ENCODE measurements at regions not wholly inside any gene's neighbourhood (a gene's known extent, or its start where the extent isn't known, plus 50 kb on each side); places are given as distances from the start of the nearest gene placed in this dataset.

DNA sequence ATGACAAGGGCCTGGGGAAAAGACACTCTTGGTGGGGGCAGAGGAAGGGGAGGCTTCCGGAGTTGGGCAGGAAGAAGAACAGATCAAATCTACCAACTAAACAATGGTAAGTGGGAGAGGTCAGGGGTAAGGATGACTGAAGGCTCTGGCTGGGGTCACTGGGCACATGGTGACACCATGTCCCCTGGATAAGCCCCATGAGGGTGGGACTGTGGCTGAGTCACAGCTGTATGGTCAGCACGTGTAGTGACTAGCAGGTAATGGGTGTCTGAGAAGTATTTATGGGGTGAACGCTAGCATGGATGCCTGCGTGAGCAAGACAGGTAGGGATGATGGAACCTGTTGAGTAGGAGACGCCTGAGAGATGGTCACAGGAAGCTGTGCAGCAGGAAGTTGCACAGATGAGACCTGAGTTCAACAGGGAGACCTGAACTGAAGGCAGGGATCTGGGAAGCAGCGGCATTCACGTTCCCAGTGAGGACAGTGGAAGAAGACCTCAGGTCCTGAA lies 64.5 kb upstream of the SNX9 start:
- TF ChIP-seq RARB (CRISPR knock-in tag; IDR thresholded peaks at IDR 0.05) = no peak
- no peak for TF ChIP-seq PATZ1 (CRISPR knock-in tag; IDR thresholded peaks at IDR 0.05; ENCODE audit: borderline replicate concordance)
- no peak for TF ChIP-seq ZFP3 (CRISPR knock-in tag; IDR thresholded peaks at IDR 0.05)
- TF ChIP-seq, protein P1, sequence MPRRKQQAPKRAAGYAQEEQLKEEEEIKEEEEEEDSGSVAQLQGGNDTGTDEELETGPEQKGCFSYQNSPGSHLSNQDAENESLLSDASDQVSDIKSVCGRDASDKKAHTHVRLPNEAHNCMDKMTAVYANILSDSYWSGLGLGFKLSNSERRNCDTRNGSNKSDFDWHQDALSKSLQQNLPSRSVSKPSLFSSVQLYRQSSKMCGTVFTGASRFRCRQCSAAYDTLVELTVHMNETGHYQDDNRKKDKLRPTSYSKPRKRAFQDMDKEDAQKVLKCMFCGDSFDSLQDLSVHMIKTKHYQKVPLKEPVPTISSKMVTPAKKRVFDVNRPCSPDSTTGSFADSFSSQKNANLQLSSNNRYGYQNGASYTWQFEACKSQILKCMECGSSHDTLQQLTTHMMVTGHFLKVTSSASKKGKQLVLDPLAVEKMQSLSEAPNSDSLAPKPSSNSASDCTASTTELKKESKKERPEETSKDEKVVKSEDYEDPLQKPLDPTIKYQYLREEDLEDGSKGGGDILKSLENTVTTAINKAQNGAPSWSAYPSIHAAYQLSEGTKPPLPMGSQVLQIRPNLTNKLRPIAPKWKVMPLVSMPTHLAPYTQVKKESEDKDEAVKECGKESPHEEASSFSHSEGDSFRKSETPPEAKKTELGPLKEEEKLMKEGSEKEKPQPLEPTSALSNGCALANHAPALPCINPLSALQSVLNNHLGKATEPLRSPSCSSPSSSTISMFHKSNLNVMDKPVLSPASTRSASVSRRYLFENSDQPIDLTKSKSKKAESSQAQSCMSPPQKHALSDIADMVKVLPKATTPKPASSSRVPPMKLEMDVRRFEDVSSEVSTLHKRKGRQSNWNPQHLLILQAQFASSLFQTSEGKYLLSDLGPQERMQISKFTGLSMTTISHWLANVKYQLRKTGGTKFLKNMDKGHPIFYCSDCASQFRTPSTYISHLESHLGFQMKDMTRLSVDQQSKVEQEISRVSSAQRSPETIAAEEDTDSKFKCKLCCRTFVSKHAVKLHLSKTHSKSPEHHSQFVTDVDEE (CRISPR knock-in tag; IDR thresholded peaks at IDR 0.05) = no peak
- TF ChIP-seq ZC3H10 (CRISPR knock-in tag; IDR thresholded peaks at IDR 0.05) = no peak
- TF ChIP-seq ESRRG (CRISPR knock-in tag; IDR thresholded peaks at IDR 0.05) = no peak
- no peak for TF ChIP-seq CSDC2 (CRISPR knock-in tag; IDR thresholded peaks at IDR 0.05)
- TF ChIP-seq ZNF8 (CRISPR knock-in tag; IDR thresholded peaks at IDR 0.05) = no peak
- no peak for TF ChIP-seq ZFP30 (CRISPR knock-in tag; IDR thresholded peaks at IDR 0.05)
- no peak for TF ChIP-seq POU6F1 (CRISPR knock-in tag; IDR thresholded peaks at IDR 0.05; ENCODE audit: borderline replicate concordance, low read depth)
- TF ChIP-seq, protein P2, sequence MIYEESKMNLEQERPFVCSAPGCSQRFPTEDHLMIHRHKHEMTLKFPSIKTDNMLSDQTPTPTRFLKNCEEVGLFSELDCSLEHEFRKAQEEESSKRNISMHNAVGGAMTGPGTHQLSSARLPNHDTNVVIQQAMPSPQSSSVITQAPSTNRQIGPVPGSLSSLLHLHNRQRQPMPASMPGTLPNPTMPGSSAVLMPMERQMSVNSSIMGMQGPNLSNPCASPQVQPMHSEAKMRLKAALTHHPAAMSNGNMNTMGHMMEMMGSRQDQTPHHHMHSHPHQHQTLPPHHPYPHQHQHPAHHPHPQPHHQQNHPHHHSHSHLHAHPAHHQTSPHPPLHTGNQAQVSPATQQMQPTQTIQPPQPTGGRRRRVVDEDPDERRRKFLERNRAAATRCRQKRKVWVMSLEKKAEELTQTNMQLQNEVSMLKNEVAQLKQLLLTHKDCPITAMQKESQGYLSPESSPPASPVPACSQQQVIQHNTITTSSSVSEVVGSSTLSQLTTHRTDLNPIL (CRISPR knock-in tag; IDR thresholded peaks at IDR 0.05; ENCODE audit: low read depth) = no peak

GRCh38 chr6:157759028-157759427 lies 64.0 kb upstream of the SNX9 start:
- ATAC-seq = no peak
- TF ChIP-seq CSRNP3 (CRISPR knock-in tag; IDR thresholded peaks at IDR 0.05) (no peak), ZNF8 (CRISPR knock-in tag; IDR thresholded peaks at IDR 0.05) (no peak), ISL1 (CRISPR knock-in tag; IDR thresholded peaks at IDR 0.05) (no peak), TCF4 (CRISPR knock-in tag; IDR thresholded peaks at IDR 0.05; ENCODE audit: borderline replicate concordance) (no peak), CSDC2 (CRISPR knock-in tag; IDR thresholded peaks at IDR 0.05) (no peak), OSR1 (CRISPR knock-in tag; IDR thresholded peaks at IDR 0.05) (no peak), BACH2 (CRISPR knock-in tag; IDR thresholded peaks at IDR 0.05; ENCODE audit: borderline replicate concordance) (no peak), ZFP3 (CRISPR knock-in tag; IDR thresholded peaks at IDR 0.05) (no peak), ESRRG (CRISPR knock-in tag; IDR thresholded peaks at IDR 0.05) (no peak), PATZ1 (CRISPR knock-in tag; IDR thresholded peaks at IDR 0.05; ENCODE audit: borderline replicate concordance) (no peak), ZNF565 (CRISPR knock-in tag; conservative IDR thresholded peaks at IDR 0.05; ENCODE audit: low read depth) (no peak), TOX (CRISPR knock-in tag; IDR thresholded peaks at IDR 0.05; ENCODE audit: borderline replicate concordance) (no peak), SNAI2 (CRISPR knock-in tag; IDR thresholded peaks at IDR 0.05) (no peak), ZFP30 (CRISPR knock-in tag; IDR thresholded peaks at IDR 0.05) (no peak), ARNTL (CRISPR knock-in tag; IDR thresholded peaks at IDR 0.05; ENCODE audit: borderline replicate concordance, low read depth) (no peak), PPARA (CRISPR knock-in tag; IDR thresholded peaks at IDR 0.05; ENCODE audit: borderline replicate concordance) (no peak), GLIS3 (CRISPR knock-in tag; IDR thresholded peaks at IDR 0.05) (no peak), POU6F1 (CRISPR knock-in tag; IDR thresholded peaks at IDR 0.05; ENCODE audit: borderline replicate concordance, low read depth) (no peak), RARB (CRISPR knock-in tag; IDR thresholded peaks at IDR 0.05) (no peak)
- TF ChIP-seq, protein P2 (CRISPR knock-in tag; IDR thresholded peaks at IDR 0.05; ENCODE audit: low read depth) = no peak

More for the DNA sequence above, 64.5 kb upstream of the SNX9 start:
- ATAC-seq = no peak

All from SK-N-SH treated with all-trans-retinoic acid at 6 μM for 48 hours (cell line).